Body of pancreas (tissue), 4 donors: ENCODE measurements at regions not wholly inside any gene's neighbourhood (a gene's known extent, or its start where the extent isn't known, plus 50 kb on each side); places are given as distances from the start of the nearest gene placed in this dataset.

ENCODE experiments used
- CTCF ChIP-seq, 7 experiments: fragments of 450-650 bp in 4 of 7; fragments of 200-600 bp in 3 of 7; sonication (generic) in 3 of 7; IDR thresholded peaks; one replicate each; pipeline ENCODE4 v1.5.1; 2016 to 2019; ENCODE audit warnings: antibody characterized with exemption in 7 of 7
- POLR2A ChIP-seq, 3 donors: fragments of 450-650 bp; IDR thresholded peaks; one replicate each; pipeline ENCODE4 v1.6.1; 2016; ENCODE audit warnings: antibody characterized with exemption in 3 of 3, mild to moderate bottlenecking in 2 of 3

GRCh38 chr14:97280526-97280925, 483.3 kb downstream of the VRK1 start:
- TF ChIP-seq CTCF (IDR thresholded peaks at IDR 0.05) = no peak
- TF ChIP-seq POLR2A (IDR thresholded peaks at IDR 0.05) = no peak
